Hepatocyte (in vitro differentiated cells): ENCODE measurements at regions not wholly inside any gene's neighbourhood (a gene's known extent, or its start where the extent isn't known, plus 50 kb on each side); places are given as distances from the start of the nearest gene placed in this dataset.

ENCODE experiments used
- DNase-seq: peaks from one replicate; pipeline ENCODE4 v3.0.0-alpha.2; 2016; ENCODE audit warnings: low spot score
- H2AFZ ChIP-seq: fragments of 200-600 bp; sonication (generic); 2 replicates; pipeline ENCODE4 v1.6.0; 2016; ENCODE audit warnings: antibody characterized with exemption, mild to moderate bottlenecking
- H3K27ac ChIP-seq: fragments of 200-600 bp; sonication (generic); 2 replicates; pipeline ENCODE4 v1.5.1; 2016; ENCODE audit warnings: mild to moderate bottlenecking
- H3K27me3 ChIP-seq: fragments of 200-600 bp; sonication (generic); 2 replicates; pipeline ENCODE4 v1.6.1; 2016
- H3K36me3 ChIP-seq: fragments of 200-600 bp; sonication (generic); replicated peaks from 2 replicates; pipeline ENCODE4 v1.5.1; 2016; ENCODE audit warnings: low read depth; ENCODE audit not compliant: insufficient read depth
- H3K4me1 ChIP-seq: fragments of 200-600 bp; sonication (generic); 2 replicates; pipeline ENCODE4 v1.5.1; 2016; ENCODE audit warnings: mild to moderate bottlenecking, moderate library complexity; ENCODE audit not compliant: insufficient read depth
- H3K4me2 ChIP-seq: fragments of 200-600 bp; sonication (generic); 2 replicates; pipeline ENCODE4 v1.6.0; 2016
- H3K4me3 ChIP-seq: fragments of 200-600 bp; sonication (generic); 2 replicates; pipeline ENCODE4 v1.5.1; 2016; ENCODE audit warnings: mild to moderate bottlenecking
- H3K79me2 ChIP-seq: fragments of 200-600 bp; sonication (generic); 2 replicates; pipeline ENCODE4 v1.6.0; 2017; ENCODE audit warnings: mild to moderate bottlenecking
- H3K9me2 ChIP-seq: fragments of 200-600 bp; sonication (generic); replicated peaks from 2 replicates; pipeline ENCODE4 v1.6.0; 2017; ENCODE audit warnings: mild to moderate bottlenecking; ENCODE audit not compliant: insufficient read depth
- H3K9me3 ChIP-seq: fragments of 200-600 bp; sonication (generic); 2 replicates; pipeline ENCODE4 v1.5.1; 2016; ENCODE audit warnings: low read depth, mild to moderate bottlenecking
- H4K20me1 ChIP-seq: fragments of 200-600 bp; sonication (generic); 2 replicates; pipeline ENCODE4 v1.6.0; 2016; ENCODE audit warnings: mild to moderate bottlenecking; ENCODE audit not compliant: insufficient read depth, poor library complexity, severe bottlenecking
- EZH2 ChIP-seq: fragments of 200-600 bp; sonication (generic); IDR thresholded peaks from 2 replicates; pipeline ENCODE4 v1.6.1; 2016; ENCODE audit warnings: antibody characterized with exemption, mild to moderate bottlenecking, borderline replicate concordance
- EZH2phosphoT487 ChIP-seq: fragments of 200-600 bp; sonication (generic); IDR thresholded peaks from one replicate; pipeline ENCODE4 v1.6.1; 2018; ENCODE audit warnings: antibody characterized with exemption, mild to moderate bottlenecking, low read depth, moderate library complexity; ENCODE audit not compliant: unreplicated experiment, severe bottlenecking
- WGBS: methylation state at CpG from one replicate; pipeline ENCODE4 v1.1.6; 2016; ENCODE audit warnings: low lambda C conversion rate; ENCODE audit errors: missing lambda C conversion rate; 5-methylcytosine and 5-hydroxymethylcytosine counted together
- TF ChIP-seq, protein P1 (sequence below): fragments of 200-600 bp; sonication (generic); IDR thresholded peaks from 2 replicates; pipeline ENCODE4 v1.5.1; 2016; ENCODE audit warnings: antibody characterized with exemption, mild to moderate bottlenecking; ENCODE audit not compliant: poor library complexity

DNA sequence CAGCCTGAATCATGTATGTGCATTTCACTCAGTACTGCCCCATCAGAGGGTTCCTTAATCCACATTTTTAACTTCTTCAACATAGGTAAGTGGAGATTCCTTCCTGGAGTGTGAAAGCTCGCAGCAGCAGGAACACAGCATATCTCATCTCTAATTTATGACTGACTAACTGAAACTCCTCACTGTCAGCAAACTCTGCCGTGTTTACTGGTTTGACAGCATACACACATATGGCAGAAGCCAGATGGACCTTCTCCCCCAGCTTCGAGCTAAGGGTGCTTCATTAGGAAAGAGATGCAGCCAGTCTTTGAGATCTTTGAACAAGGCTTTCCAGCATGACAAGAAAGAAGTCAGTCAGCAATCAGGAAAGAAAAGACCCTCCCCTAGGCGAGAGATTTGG lies 200.3 kb upstream of the ACVR2A start:
- TF ChIP-seq, protein P1, sequence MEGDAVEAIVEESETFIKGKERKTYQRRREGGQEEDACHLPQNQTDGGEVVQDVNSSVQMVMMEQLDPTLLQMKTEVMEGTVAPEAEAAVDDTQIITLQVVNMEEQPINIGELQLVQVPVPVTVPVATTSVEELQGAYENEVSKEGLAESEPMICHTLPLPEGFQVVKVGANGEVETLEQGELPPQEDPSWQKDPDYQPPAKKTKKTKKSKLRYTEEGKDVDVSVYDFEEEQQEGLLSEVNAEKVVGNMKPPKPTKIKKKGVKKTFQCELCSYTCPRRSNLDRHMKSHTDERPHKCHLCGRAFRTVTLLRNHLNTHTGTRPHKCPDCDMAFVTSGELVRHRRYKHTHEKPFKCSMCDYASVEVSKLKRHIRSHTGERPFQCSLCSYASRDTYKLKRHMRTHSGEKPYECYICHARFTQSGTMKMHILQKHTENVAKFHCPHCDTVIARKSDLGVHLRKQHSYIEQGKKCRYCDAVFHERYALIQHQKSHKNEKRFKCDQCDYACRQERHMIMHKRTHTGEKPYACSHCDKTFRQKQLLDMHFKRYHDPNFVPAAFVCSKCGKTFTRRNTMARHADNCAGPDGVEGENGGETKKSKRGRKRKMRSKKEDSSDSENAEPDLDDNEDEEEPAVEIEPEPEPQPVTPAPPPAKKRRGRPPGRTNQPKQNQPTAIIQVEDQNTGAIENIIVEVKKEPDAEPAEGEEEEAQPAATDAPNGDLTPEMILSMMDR, result no peak
- no peak for TF ChIP-seq EZH2phosphoT487
- no peak for TF ChIP-seq EZH2
- no peaks in the 10 kb centered on the region for H4K20me1 ChIP-seq
- no peak overlapping the region for H2AFZ ChIP-seq
- no peaks in the 10 kb centered on the region for H3K79me2 ChIP-seq
- H3K27ac ChIP-seq, result no peak overlapping the region
- H3K9me3 ChIP-seq, result no peaks in the 10 kb centered on the region
- no peaks in the 10 kb centered on the region for H3K27me3 ChIP-seq
- H3K9me2 ChIP-seq, result no peaks in the 10 kb centered on the region
- H3K36me3 ChIP-seq, result no peaks in the 10 kb centered on the region
- no peak for DNase-seq
- H3K4me1 ChIP-seq, result peaks cover 18% of the 10 kb centered on the region
- no peak overlapping the region for H3K4me2 ChIP-seq
- WGBS, result 44% methylated on average over 4 of the region's 4 CpGs
- no peak overlapping the region for H3K4me3 ChIP-seq

DNA sequence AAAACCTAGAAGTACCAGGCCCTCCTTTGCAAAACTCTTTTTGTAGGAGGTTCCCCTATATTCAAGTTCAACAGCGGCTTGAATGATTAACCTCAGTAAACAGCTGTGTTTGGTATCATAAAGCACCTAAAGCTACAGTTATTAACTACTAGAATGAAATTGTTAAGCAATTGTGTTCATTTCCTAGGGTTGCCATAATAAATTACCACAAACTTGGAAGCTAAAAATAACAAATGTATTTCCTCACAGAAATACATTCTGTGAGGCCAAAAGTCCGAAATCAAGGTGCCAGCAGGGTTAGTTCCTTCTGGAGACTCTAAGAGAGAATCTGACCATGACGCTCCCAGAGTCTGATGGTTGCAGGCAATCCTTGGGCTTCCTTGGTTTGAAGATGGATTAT lies 202.1 kb upstream of the ACVR2A start:
- TF ChIP-seq EZH2, result no peak
- H3K4me3 ChIP-seq, result no peak overlapping the region
- 93% methylated on average over 3 of the region's 3 CpGs for WGBS

DNA sequence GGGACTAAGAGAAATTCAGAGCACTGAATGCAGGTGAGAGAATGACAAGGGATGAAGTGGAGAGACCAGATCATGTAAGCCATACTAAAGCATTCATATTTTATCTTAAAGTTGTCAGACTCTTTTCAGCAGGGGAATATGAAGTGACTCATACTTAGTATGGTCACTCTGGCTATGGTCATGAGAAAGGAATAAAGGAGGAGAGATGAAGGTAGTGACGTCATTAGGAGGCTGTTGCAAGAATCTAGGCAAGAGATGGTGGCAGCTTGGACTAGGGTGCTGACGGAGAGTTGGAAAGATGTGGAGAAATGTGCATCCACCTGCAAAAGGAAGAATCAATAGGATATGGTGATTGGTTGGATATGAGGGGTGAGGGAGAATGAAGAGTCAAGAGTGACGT lies 203.2 kb upstream of the ACVR2A start:
- no peak for DNase-seq
- 90% methylated on average over 3 of the region's 3 CpGs for WGBS
- no peak for TF ChIP-seq EZH2phosphoT487
- TF ChIP-seq, protein P1, result no peak
- no peak for TF ChIP-seq EZH2
- no peak overlapping the region for H2AFZ ChIP-seq
- H3K36me3 ChIP-seq, result no peaks in the 10 kb centered on the region
- H3K9me2 ChIP-seq, result no peaks in the 10 kb centered on the region
- no peaks in the 10 kb centered on the region for H3K9me3 ChIP-seq
- no peaks in the 10 kb centered on the region for H3K27me3 ChIP-seq
- peaks cover 15% of the 10 kb centered on the region for H3K4me1 ChIP-seq
- no peak overlapping the region for H3K4me3 ChIP-seq
- no peaks in the 10 kb centered on the region for H3K79me2 ChIP-seq
- no peaks in the 10 kb centered on the region for H4K20me1 ChIP-seq
- H3K4me2 ChIP-seq, result no peak overlapping the region
- no peak overlapping the region for H3K27ac ChIP-seq

More for the DNA sequence above, 202.1 kb upstream of the ACVR2A start:
- no peak overlapping the region for H3K27ac ChIP-seq
- no peaks in the 10 kb centered on the region for H3K79me2 ChIP-seq
- H3K27me3 ChIP-seq, result no peaks in the 10 kb centered on the region
- no peak for DNase-seq
- no peaks in the 10 kb centered on the region for H3K36me3 ChIP-seq
- H2AFZ ChIP-seq, result no peak overlapping the region
- peaks cover 8% of the 10 kb centered on the region for H3K4me1 ChIP-seq
- H3K4me2 ChIP-seq, result no peak overlapping the region
- no peaks in the 10 kb centered on the region for H4K20me1 ChIP-seq
- no peaks in the 10 kb centered on the region for H3K9me3 ChIP-seq
- H3K9me2 ChIP-seq, result no peaks in the 10 kb centered on the region

DNA sequence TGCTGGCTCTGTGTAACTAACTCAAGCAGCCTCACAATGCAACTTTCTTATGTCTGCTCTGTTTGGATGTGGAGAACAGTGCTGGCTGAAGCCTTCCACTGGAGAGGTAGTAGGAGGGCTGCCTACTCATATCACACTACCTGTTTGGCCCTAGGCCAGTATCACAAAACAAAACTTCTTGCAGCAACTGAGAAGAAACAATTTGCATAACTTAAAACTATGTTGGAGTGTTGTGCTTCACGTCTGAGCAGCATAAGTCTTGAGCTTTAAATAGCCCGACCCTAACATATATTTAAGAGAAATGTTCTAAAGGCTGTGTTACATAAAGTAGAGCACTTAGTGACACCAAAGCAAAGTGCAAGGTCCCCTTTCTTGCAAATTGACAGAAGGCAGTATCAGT lies 204.9 kb upstream of the ACVR2A start:
- no peaks in the 10 kb centered on the region for H3K36me3 ChIP-seq
- 81% methylated on average over 2 of the region's 2 CpGs for WGBS
- H3K4me1 ChIP-seq, result peaks cover 24% of the 10 kb centered on the region
- no peaks in the 10 kb centered on the region for H4K20me1 ChIP-seq
- H3K27me3 ChIP-seq, result no peaks in the 10 kb centered on the region
- no peaks in the 10 kb centered on the region for H3K9me2 ChIP-seq
- TF ChIP-seq, protein P1, result no peak
- no peak for TF ChIP-seq EZH2
- TF ChIP-seq EZH2phosphoT487, result no peak
- H3K4me3 ChIP-seq, result no peak overlapping the region
- H3K79me2 ChIP-seq, result no peaks in the 10 kb centered on the region
- H3K9me3 ChIP-seq, result no peaks in the 10 kb centered on the region
- no peak overlapping the region for H2AFZ ChIP-seq
- no peak overlapping the region for H3K4me2 ChIP-seq
- no peak for DNase-seq
- H3K27ac ChIP-seq, result no peak overlapping the region
